Head of caudate nucleus (tissue), 42 donors: ENCODE measurements at regions not wholly inside any gene's neighbourhood (a gene's known extent, or its start where the extent isn't known, plus 50 kb on each side); places are given as distances from the start of the nearest gene placed in this dataset.

Experiments used
- DNase-seq, 42 donors: peaks; one replicate each; pipeline versions ENCODE4 v3.0.0 to v3.0.0-alpha.2; 2020 to 2021; ENCODE audit warnings: mixed read lengths in 7 of 42
- intact Hi-C: fragments of 100-400 bp; cut with DNase I; formaldehyde crosslinking; loops from one replicate; pipeline ENCODE4 v1.15.0; 2022

DNA sequence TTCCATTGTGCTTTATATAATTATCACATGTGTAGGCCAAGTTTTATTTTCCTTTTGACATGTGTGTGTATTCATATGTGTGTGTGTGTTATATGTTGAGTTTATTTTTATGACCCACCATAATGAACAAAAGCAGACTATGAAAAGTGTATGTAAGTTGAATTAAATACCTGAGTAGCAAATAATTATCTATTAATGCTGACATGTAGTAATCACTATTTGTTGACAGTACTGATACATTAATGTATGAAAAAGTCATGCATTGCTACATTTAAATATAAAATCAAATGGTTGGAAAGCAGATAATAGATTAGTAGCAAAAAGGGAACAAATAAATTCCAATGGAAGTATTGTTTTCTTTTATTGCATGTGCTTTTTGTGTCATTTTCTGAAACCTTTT, 1948.5 kb upstream of the PCDH20 start:
- intact Hi-C loops = no loop called here
- no peak for DNase-seq

DNA sequence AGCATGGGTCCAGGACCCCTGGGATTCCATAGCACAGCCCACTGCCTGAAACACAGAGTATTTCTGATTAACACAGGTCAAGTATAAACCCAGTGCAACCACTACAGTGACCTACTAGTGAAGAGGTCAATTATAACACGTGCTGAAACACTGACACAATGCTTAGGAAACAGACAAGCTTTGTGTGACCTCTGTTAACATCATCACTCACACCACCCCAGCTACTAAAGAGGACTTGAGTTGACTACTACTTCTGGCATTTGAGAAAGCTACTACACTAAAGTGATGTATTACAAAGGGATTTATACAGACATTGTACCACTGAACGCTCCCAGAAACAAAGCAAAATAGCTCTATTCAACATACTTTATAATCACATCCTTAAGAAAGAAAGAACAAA, 1935.9 kb upstream of the PCDH20 start:
- intact Hi-C loops = no loop called here
- no peak for DNase-seq

DNA sequence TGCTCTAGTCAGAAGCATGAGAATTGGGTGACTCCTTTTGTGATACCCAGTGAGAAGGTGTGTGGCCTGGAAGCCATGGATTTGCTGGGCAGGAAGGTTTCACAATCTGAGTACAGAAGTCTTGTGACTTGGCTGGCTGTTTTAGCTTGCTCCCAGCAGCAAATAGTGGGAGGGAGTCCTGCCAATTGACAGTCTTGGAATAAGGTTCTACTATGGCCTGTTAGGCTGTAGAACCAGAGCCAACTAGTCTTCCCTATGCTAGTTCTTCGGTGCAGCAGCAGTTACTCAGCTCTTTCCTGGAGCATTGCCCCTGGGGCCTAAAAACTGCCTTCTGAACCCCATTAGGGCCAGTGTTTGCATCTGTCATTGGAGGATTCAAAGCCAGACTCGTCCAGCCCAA, 1935.4 kb upstream of the PCDH20 start:
- no peak for DNase-seq
- intact Hi-C loops = no loop called here

DNA sequence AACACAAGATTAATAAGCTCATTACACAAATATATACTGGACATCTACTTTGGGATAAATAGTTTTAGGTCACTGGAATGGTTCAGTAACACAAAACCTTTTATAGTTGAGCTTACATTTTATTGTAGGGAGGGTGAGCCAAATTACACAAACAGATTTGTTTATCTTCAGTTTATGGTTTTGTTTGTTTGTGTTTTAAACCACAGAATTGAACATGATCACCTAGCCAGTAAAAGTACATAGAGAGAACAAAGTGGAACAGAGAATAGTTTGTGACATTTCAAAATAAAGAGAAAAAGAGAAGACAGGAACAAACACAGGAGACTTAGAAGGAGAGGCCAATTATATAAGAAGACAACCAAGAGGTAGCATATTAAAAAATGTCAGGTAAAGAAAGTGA, 1930.2 kb upstream of the PCDH20 start:
- DNase-seq = no peak
- intact Hi-C loops = no loop called here

DNA sequence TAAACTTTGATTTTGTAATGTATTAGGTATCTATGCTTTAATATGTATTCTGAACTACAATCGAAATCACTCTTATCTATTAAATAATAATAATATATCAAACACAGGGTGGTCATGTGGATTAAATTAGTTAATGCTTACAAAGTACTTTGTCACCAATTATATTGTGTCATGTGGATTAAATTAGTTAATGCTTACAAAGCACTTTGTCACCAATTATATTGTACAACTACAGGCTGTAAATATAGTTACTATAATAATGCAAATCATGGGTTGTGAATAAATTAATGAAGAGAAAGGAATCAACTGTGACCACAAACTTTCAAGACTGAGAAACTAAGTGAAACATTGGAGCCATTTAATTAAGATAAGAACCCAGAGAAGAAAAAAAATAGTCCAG, 1929.1 kb upstream of the PCDH20 start:
- intact Hi-C loops = no loop called here
- no peak for DNase-seq

DNA sequence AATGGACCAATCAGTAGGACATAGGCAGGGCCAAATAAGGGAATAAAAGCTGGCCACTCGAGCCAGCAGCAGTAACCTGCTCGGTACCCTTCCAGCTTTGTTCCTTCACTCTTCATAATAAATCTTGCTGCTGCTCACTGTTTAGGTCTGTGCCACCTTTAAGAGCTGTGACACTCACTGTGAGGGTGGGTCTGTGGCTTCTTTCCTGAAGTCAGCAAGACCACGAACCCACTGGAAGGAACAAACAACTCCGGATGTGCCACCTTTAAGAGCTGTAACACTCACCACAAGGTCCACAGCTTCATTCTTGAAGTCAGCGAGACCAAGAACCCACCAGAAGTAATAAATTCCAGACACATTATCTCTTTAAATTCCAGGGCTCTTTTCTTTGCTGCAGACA, 1922.3 kb upstream of the PCDH20 start:
- no peak for DNase-seq
- intact Hi-C loops = no loop called here

DNA sequence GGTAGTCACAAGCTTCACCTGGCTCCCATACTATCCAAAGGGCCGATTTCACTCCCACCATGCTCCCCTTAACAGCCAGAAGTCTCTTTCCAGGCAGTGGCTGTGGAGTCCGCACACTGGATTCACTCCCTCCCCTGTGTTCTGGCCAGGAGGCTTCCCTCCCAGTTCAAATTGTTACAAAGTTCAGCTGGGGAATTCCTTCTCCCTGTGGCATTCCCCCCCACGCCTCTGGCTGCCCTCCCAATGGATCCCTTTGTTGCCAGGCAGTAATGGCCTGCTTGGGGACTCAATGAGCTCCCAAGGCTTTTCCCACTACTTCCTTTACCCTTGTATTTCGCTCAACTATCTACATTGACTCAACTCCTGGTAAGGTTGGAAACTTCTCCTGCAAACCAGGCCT, 1921.4 kb upstream of the PCDH20 start:
- DNase-seq = no peak
- intact Hi-C loops = no loop called here

DNA sequence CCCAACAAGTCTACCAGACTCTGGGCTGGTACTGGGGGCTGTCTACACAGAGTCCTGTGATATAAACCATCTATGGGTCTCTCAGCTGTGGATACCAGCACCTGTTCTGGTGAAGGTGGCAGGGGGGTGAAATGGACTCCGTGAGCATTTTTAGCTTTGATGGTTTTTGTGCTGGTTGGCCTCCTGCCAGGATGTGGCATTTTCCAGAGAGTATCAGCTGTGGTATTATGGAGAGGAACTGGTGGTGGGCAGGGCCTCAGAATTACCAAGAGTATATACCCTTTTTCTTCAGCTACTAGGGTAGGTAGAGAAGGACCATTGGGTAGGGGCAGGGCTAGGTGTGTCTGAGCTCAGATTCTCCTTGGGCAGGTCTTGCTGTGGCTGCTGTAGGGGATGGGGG, 1920.9 kb upstream of the PCDH20 start:
- DNase-seq = no peak
- intact Hi-C loops = no loop called here

DNA sequence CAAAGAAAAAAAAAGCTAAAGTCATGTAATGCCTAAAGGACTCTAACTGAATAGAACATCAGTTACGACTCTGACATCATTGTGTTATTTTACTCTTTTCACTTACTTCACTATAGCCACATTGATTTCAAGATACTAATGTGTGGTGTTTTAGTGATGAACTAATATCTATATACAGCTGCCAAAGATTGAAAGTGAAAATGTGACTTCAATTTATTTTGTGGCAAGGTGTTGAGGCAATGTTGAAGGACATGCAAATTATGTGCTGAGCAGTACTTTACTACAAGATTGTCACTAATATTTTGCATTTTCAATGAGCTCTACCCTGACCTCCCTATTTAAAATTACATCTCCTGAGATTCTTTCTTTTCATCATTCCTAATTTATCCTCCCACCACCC, 1911.9 kb upstream of the PCDH20 start:
- intact Hi-C loops = no loop called here
- DNase-seq = no peak

DNA sequence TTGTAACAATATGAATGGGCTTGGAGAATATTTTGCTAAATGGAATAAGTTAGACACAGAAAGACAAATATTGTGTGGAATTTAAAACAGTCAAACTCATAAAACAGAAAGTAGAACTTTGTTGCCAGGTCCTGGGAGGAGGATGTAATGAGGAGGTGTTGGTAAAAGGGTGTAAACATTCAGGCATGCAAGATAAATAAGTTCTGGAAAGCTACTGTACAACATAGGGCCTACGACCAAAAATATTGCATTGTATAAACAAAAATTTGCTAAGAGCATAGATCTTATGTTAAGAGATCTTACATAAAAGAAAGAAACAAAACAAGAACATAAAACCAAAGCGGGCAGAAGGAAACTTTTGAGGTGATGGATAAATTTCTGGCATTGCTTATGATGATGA, 1907.8 kb upstream of the PCDH20 start:
- no peak for DNase-seq
- intact Hi-C loops = no loop called here

DNA sequence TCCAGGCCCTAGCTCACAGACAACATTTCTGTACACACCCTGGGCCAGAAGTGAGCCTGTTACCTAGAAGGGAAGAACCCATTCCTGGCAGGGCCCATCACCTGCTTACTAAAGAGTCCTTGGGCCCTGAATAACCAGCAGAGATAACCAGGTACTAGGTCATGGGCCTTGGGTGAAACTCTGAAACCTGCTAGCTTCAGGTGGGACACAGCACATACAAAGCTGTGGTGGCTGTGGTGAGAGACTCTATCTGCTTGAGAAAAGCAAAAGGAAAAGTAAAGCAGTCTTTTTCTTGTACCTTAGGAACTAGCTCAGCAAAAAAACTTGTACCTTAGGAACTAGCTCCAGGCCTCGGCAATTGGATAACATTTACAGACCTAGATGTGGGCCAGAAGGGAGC, 1895.9 kb upstream of the PCDH20 start:
- no peak for DNase-seq
- intact Hi-C loops = no loop called here

DNA sequence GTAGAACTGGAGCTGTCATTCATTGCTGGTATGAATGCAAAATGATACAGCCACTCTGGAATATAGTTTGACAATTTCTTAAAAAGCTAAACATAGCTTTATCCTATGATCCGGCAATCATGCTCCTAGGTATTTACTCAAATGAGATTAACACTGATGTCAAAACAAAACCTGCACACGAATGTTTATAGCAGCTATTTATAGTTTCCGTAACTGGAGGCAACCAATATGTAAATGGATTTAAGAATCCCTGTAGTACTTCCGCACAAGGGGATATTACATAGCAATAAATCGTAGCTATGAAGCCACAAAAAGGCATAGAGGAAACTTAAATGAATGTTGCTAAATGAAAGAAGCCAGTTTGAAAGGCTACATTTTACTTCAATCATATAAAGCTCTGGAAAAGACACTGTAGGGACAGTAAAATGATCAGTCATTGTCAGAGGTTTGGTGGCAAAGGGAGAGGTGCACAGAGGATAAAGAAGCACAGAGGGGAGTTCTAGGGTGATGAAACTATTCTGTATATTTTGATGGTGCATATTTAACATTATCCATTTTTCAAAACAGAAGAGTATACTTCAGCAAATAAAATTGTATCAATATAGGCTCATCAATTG, 1893.0 kb upstream of the PCDH20 start:
- no peak for DNase-seq
- intact Hi-C loops = no loop called here

DNA sequence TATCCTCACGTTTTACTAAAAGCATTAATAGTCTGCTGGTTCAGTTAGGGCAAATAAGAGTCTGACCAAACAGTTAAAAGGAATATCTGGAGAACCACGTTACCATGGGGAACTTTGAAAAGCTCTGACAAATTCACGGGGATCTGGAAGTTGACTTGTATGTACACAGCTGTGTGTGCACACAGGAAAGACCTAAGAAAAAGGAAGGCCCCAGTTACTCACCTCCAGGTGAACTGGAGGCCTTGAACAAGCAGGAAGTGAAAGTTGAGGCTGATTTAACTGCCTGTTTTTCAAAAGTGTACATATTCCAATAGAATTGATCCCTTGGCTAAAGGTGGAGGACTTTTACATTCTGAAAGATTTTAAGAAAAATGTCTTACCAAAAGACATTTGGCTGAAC, 1891.6 kb upstream of the PCDH20 start:
- DNase-seq = no peak
- intact Hi-C loops = no loop called here

DNA sequence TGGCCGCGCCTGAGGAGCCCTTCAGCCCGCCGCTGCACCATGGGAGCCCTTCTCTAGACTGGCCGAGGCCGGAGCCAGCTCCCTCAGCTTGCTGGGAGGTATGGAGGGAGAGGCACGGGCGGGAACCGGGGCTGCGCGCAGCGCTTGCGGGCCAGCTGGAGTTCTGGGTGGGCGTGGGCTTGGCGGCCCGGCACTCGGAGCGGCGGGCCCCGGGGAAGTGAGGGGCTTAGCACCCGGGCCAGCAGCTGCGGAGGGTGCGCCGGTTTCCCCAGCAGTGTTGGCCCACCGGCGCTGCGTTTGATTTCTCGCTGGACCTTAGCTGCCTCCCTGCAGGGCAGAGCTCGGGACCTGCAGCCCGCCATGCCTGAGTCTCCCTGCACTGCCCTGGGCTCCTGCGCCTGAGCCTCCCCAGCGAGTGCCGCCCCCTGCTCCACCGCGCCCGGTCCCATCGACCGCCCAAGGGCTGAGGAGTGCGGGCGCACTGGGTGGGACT, 1890.0 kb upstream of the PCDH20 start:
- intact Hi-C loops = no loop called here
- no peak for DNase-seq

DNA sequence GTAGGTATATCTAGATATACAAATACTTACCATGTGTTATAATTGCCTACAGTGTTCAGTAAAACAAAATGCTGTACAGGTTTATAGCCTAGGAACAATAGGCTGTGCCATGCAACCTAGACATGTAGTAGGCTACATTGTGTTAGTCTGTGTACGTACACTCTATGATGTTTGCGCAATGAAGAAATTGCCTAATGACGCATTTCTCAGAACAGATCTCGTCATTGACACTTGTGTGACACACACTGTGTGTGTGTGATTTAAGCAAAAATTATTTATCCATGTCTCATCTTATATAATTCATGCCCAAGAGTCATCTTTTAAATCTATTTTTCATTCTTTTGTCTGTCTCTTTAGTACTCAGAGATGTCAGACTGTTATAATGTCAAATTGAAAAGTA, 1888.8 kb upstream of the PCDH20 start:
- no peak for DNase-seq
- intact Hi-C loops = no loop called here

DNA sequence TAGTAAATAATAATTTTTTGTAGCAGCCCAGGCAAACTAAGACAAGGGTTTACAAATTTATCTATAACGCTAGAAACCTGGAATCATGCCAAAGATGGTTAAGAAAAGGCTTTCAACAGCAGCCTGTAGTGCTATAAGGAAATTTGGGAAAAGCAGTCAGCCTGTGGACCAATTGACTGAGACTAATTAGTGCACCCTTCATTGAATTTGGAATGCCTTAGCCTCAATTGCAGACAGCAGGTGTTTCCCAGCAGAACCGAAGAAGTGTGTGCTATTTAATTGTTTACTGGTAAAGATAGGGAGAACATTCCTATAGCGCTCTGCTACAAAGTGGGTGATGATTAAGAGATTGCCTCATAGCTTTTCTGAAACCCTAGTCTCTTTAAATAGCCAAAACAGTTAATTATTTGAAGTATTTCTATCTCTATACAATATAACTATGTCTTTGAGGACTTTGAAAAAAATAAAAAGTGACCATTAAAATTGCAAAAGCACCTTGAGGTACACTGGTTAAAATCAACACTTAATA, 1884.3 kb upstream of the PCDH20 start:
- no peak for DNase-seq
- intact Hi-C loops = no loop called here

DNA sequence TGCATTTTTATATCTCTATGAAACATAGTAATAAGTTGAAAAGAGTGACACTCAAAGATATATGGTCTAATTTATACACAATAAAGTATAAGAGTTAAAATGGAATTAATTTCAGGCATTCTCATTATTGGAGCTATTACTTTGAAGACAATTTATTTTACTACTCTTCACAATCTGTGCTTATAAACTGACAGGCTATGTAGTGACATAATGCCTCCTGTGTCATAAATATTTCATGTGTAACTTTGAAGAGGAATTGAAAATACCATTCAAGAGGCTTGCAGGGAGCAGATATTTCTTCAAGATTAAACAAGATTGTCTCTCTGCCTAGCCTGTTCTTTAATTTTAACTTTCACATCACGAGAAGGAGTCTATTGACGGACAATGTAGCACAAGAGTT, 1881.5 kb upstream of the PCDH20 start:
- intact Hi-C loops = no loop called here
- DNase-seq = no peak

DNA sequence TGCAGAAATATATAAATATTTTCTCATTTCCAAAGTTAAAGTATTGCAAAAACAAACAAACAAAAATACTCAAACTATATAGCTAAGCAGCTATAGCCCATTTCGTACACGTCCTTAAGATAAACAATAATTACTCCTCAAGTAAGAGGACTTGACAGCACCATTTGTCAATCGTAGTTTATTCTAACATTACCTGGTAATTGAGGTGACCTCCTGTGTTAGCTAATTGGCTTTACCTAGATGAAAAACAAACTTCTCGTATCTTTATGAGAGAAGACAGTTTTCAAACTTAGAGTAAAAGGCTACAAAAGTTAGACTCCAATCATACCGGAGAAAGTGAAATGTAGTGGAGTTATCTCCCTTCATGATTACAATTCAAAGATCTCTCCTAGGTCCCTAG, 1876.1 kb upstream of the PCDH20 start:
- DNase-seq = no peak
- intact Hi-C loops = no loop called here

DNA sequence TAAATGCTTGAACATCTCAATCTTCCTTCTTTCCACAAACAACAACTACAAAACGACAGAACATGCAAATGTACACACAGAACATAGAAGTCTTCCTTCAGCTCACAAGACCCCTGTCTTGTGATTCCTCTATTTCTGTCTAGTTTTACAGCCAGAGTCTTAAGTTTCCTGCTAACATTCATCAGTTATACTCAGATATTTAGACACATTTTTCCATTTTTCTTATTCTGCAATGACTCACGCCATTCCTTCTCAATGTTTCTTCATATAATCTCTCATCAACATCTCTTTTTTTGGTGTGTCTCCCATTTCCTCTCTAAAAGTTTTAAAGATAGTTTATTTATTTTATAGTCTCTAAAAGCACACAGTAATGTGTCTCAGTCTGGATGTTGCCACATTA, 1872.9 kb upstream of the PCDH20 start:
- intact Hi-C loops = no loop called here
- DNase-seq = no peak

DNA sequence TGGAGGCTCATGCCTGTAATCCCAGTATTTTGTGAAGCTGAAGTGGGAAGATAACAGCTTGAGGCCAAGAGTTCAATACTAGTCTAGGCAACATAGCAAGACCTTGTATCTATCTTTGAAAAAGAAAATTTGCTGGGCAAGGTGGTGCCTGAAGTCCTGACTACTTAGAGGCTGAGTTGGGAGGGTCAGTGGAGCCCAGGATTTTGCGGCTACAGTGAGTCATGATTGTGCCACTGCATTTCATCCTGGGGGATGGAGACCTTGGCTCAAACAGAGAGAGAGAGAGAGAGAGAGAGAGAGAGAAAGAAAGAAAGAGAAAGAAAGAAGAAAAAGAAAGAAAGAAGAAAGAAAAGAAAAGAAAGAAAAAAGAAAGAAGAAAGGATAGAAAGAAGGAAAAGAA, 1872.3 kb upstream of the PCDH20 start:
- intact Hi-C loops = no loop called here
- no peak for DNase-seq

DNA sequence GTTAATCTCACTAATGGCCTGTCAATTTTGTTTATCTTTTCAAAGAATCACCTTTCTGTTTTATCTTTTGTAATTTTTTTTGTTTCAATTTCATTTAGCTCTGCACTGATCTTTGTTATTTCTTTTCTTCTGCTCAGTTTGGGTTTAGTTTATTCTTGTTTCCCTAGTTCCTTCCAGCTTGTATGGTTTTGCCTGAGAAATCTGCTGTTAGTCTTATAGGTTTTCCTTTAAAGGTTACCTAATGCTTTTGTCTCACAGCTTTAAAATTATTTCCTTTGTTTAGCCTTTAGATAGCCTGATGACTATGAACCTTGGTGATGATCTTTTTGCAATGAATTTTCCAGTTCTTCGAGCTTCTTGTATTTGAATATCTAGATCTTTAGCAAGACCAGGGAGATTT, 1869.8 kb upstream of the PCDH20 start:
- DNase-seq = no peak
- intact Hi-C loops = no loop called here

DNA sequence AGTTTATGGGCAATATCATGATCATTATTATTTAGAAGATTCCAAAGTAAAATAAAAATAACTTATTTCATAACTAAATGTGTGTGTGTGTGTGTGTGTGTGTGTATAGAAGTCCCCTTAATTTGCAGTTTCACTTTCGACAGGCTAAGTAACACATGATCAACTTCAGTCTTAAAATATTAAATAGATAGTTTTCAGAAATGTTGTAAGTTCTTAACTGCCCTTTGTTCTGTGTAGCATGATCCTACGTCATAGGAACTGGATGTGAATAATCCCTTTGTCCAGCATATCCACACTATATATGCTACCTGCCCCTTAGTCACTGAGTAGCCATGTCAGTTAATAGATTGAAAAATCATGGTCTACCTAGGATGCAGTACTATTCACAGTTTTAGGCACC, 1863.5 kb upstream of the PCDH20 start:
- no peak for DNase-seq
- intact Hi-C loops = no loop called here
